Esophagus muscularis mucosa (tissue), 4 donors: ENCODE measurements at regions not wholly inside any gene's neighbourhood (a gene's known extent, or its start where the extent isn't known, plus 50 kb on each side); places are given as distances from the start of the nearest gene placed in this dataset.

Experiments
- DNase-seq: peaks from one replicate; pipeline ENCODE4 v3.0.0-alpha.2; 2017; ENCODE audit errors: extremely low spot score
- H3K27ac ChIP-seq, 4 donors: fragments of 200-600 bp; sonication (generic); replicated peaks in 1 of 4; 1 replicate in 3 of 4; 2 replicates in 1 of 4; pipeline ENCODE4 v1.5.1; 2016 to 2019; ENCODE audit warnings: mild to moderate bottlenecking in 1 of 4
- H3K27me3 ChIP-seq, 4 donors: fragments of 200-600 bp; sonication (generic); one replicate each; pipeline versions ENCODE4 v1.5.1 to v1.6.0; 2016 to 2019
- H3K36me3 ChIP-seq, 4 donors: fragments of 200-600 bp; sonication (generic); one replicate each; pipeline ENCODE4 v1.5.1; 2016 to 2019
- H3K4me1 ChIP-seq, 4 donors: fragments of 200-600 bp; sonication (generic); one replicate each; pipeline ENCODE4 v1.5.1; 2016 to 2019
- H3K4me3 ChIP-seq, 4 donors: fragments of 200-600 bp; sonication (generic); 1 replicate in 2 of 4; 2 replicates in 2 of 4; pipeline ENCODE4 v1.5.1; 2016 to 2019; ENCODE audit warnings: mild to moderate bottlenecking in 4 of 4, moderate library complexity in 1 of 4
- H3K9me3 ChIP-seq, 4 donors: fragments of 200-600 bp; sonication (generic); 1 replicate in 3 of 4; 2 replicates in 1 of 4; pipeline ENCODE4 v1.5.1; 2016 to 2019
- CTCF ChIP-seq, 3 experiments: fragments of 200-600 bp in 2 of 3; fragments of 450-650 bp in 1 of 3; sonication (generic) in 2 of 3; IDR thresholded peaks; one replicate each; pipeline ENCODE4 v1.5.1; 2017 to 2019; ENCODE audit warnings: antibody characterized with exemption in 3 of 3, mild to moderate bottlenecking in 2 of 3, moderate library complexity in 1 of 3
- EP300 ChIP-seq: sonication (generic); formaldehyde crosslinking; IDR thresholded peaks from one replicate; pipeline ENCODE4 v1.6.1; 2017; ENCODE audit warnings: antibody characterized with exemption
- POLR2A ChIP-seq: fragments of 450-650 bp; IDR thresholded peaks from one replicate; pipeline ENCODE4 v1.6.1; 2017; ENCODE audit warnings: antibody characterized with exemption, moderate library complexity, mild to moderate bottlenecking, low read depth
- POLR2AphosphoS5 ChIP-seq, 2 donors: sonication (generic); formaldehyde crosslinking; IDR thresholded peaks; one replicate each; pipeline ENCODE4 v1.6.1; 2017; ENCODE audit warnings: antibody characterized with exemption in 2 of 2
- WGBS: methylation state at CpG from one replicate; pipeline ENCODE4 v1.1.5; 2018; 5-methylcytosine and 5-hydroxymethylcytosine counted together
- intact Hi-C: fragments of 100-400 bp; cut with DNase I; formaldehyde crosslinking; loops from one replicate; pipeline ENCODE4 v1.15.1; 2023

- intact Hi-C loops = no loop called here
- no peak overlapping the region for H3K4me3 ChIP-seq
- TF ChIP-seq EP300 (no peak), CTCF (IDR thresholded peaks at IDR 0.05) (no peak), POLR2AphosphoS5 (IDR thresholded peaks at IDR 0.05) (no peak), POLR2A (no peak)
- no peaks in the 10 kb centered on the region for H3K4me1 ChIP-seq
- H3K27me3 ChIP-seq = no peaks in the 10 kb centered on the region
- no peak for DNase-seq
- H3K36me3 ChIP-seq = no peaks in the 10 kb centered on the region
- no peaks in the 10 kb centered on the region for H3K9me3 ChIP-seq
- WGBS = 97% methylated on average over 4 of the region's 4 CpGs
- H3K27ac ChIP-seq = no peak overlapping the region
Measured at GRCh38 chr11:32161293-32161692, 70.4 kb downstream of the RCN1 start.

- intact Hi-C loops = no loop called here
- WGBS = 40% methylated on average over 4 of the region's 4 CpGs
- DNase-seq = no peak
- Histone ChIP-seq H3K27ac (no peak overlapping the region), H3K27me3 (no peaks in the 10 kb centered on the region), H3K4me3 (no peak overlapping the region), H3K4me1 (no peaks in the 10 kb centered on the region), H3K9me3 (no peaks in the 10 kb centered on the region), H3K36me3 (no peaks in the 10 kb centered on the region)
- TF ChIP-seq POLR2A (no peak), EP300 (no peak), CTCF (IDR thresholded peaks at IDR 0.05) (no peak), POLR2AphosphoS5 (IDR thresholded peaks at IDR 0.05) (no peak)
Measured at GRCh38 chr11:32162351-32162750, 71.5 kb downstream of the RCN1 start.

GRCh38 chr11:32162906-32163305, 72.0 kb downstream of the RCN1 start:
- H3K36me3 ChIP-seq = no peaks in the 10 kb centered on the region
- H3K27ac ChIP-seq = no peak overlapping the region
- no peaks in the 10 kb centered on the region for H3K9me3 ChIP-seq
- WGBS = 79% methylated on average over 4 of the region's 5 CpGs
- H3K4me1 ChIP-seq = no peaks in the 10 kb centered on the region
- no peak for DNase-seq
- intact Hi-C loops = no loop called here
- H3K4me3 ChIP-seq = no peak overlapping the region
- no peaks in the 10 kb centered on the region for H3K27me3 ChIP-seq
- no peak for TF ChIP-seq EP300
- TF ChIP-seq CTCF (IDR thresholded peaks at IDR 0.05) = no peak
- no peak for TF ChIP-seq POLR2A
- no peak for TF ChIP-seq POLR2AphosphoS5 (IDR thresholded peaks at IDR 0.05)

- Histone ChIP-seq H3K27ac (no peak overlapping the region), H3K9me3 (no peaks in the 10 kb centered on the region), H3K36me3 (no peaks in the 10 kb centered on the region), H3K4me1 (no peaks in the 10 kb centered on the region), H3K4me3 (no peak overlapping the region), H3K27me3 (no peaks in the 10 kb centered on the region)
- intact Hi-C loops = no loop called here
- no peak for DNase-seq
- 93% methylated on average over 3 of the region's 3 CpGs for WGBS
- TF ChIP-seq EP300 (no peak), POLR2A (no peak), POLR2AphosphoS5 (IDR thresholded peaks at IDR 0.05) (no peak), CTCF (IDR thresholded peaks at IDR 0.05) (no peak)
Measured at GRCh38 chr11:32163557-32163956, 72.7 kb downstream of the RCN1 start.

GRCh38 chr11:32164836-32165235, 74.0 kb downstream of the RCN1 start:
- intact Hi-C loops = no loop called here
- TF ChIP-seq POLR2AphosphoS5 (IDR thresholded peaks at IDR 0.05) = no peak
- TF ChIP-seq POLR2A = no peak
- TF ChIP-seq CTCF (IDR thresholded peaks at IDR 0.05) = no peak
- TF ChIP-seq EP300 = no peak
- 100% methylated on average over 3 of the region's 3 CpGs for WGBS

More at GRCh38 chr11:32164836-32165235, 74.0 kb downstream of the RCN1 start:
- Histone ChIP-seq H3K4me3 (no peak overlapping the region), H3K27ac (no peak overlapping the region), H3K36me3 (no peaks in the 10 kb centered on the region), H3K9me3 (no peaks in the 10 kb centered on the region), H3K4me1 (no peaks in the 10 kb centered on the region), H3K27me3 (peaks cover 0 to 4% (median 0%) of the 10 kb centered on the region in 4 donors)
- DNase-seq = no peak
